T-cell (primary cell): ENCODE measurements at regions not wholly inside any gene's neighbourhood (a gene's known extent, or its start where the extent isn't known, plus 50 kb on each side); places are given as distances from the start of the nearest gene placed in this dataset.

Experiments used
- ATAC-seq, 4 experiments: fragments of 200-7000 bp in 3 of 4; fragments of 150-1000 bp in 1 of 4; cut with Tn5 transposase; replicated peaks in 1 of 4; 1 replicate in 3 of 4; 2 replicates in 1 of 4; pipeline ENCODE4 v1.10.0; 2021; ENCODE audit warnings: moderate library complexity in 3 of 4, mild to moderate bottlenecking in 2 of 4, moderate number of reproducible peaks in 1 of 4
- CTCF ChIA-PET, 2 donors: fragments of 300-600 bp; sonication (Branson Sonifier 250); formaldehyde crosslinking; loops; one replicate each; lab custom pipeline; 2022; ENCODE audit warnings: antibody characterized with exemption in 2 of 2; lab: Charles Lee
- POLR2A ChIA-PET, 2 donors: fragments of 300-600 bp; sonication (Branson Sonifier 250); formaldehyde crosslinking; loops; one replicate each; lab custom pipeline; 2022; ENCODE audit warnings: antibody characterized with exemption in 2 of 2; lab: Charles Lee
- DNase-seq, 35 experiments: peaks; one replicate each; pipeline versions ENCODE4 v3.0.0 to v3.0.0-alpha.2; 2013 to 2023
- H3K27ac ChIP-seq: one replicate; pipeline ENCODE4 v1.5.1; 2013; ENCODE audit warnings: low read length
- H3K27me3 ChIP-seq, 2 experiments: replicated peaks in 1 of 2; 1 replicate in 1 of 2; 2 replicates in 1 of 2; pipeline versions ENCODE4 v1.6.1 to v1.7.0; 2013; ENCODE audit warnings: low read length in 1 of 2, mixed read lengths in 1 of 2; ENCODE audit not compliant: control insufficient read depth in 2 of 2, insufficient read depth in 2 of 2; ENCODE audit errors: extremely low read depth in 1 of 2
- H3K36me3 ChIP-seq, 2 donors: 1 replicate in 1 of 2; 2 replicates in 1 of 2; pipeline versions ENCODE4 v1.6.1 to v1.7.0; 2013; ENCODE audit warnings: low read length in 1 of 2; ENCODE audit not compliant: control insufficient read depth in 2 of 2, insufficient read depth in 1 of 2; ENCODE audit errors: extremely low read depth in 1 of 2
- H3K4me1 ChIP-seq, 2 experiments: 1 replicate in 1 of 2; 2 replicates in 1 of 2; pipeline versions ENCODE4 v1.6.1 to v1.7.0; 2013; ENCODE audit warnings: low read length in 2 of 2, mixed read lengths in 1 of 2; ENCODE audit not compliant: insufficient read depth in 2 of 2, control insufficient read depth in 1 of 2; ENCODE audit errors: extremely low read depth in 1 of 2
- H3K4me3 ChIP-seq, 2 donors: 1 replicate in 1 of 2; 2 replicates in 1 of 2; pipeline versions ENCODE4 v1.5.1 to v1.7.0; 2013; ENCODE audit warnings: mild to moderate bottlenecking in 2 of 2, low read length in 1 of 2, moderate library complexity in 1 of 2; ENCODE audit not compliant: control insufficient read depth in 1 of 2; ENCODE audit errors: extremely low read depth in 1 of 2
- H3K9me3 ChIP-seq: 2 replicates; pipeline ENCODE4 v1.7.0; 2013
- H3K27ac Mint-ChIP-seq, 2 donors: one replicate each; pipeline ENCODE4 v1.8.0; 2020 to 2021; ENCODE audit warnings: mild to moderate bottlenecking in 2 of 2, mixed read lengths in 2 of 2
- H3K27me3 Mint-ChIP-seq, 2 donors: one replicate each; pipeline ENCODE4 v1.8.0; 2021 to 2022; ENCODE audit warnings: mixed read lengths in 2 of 2
- H3K36me3 Mint-ChIP-seq: one replicate; pipeline ENCODE4 v1.8.0; 2021; ENCODE audit warnings: mixed read lengths
- H3K4me1 Mint-ChIP-seq, 3 donors: one replicate each; pipeline ENCODE4 v1.8.0; 2020 to 2022; ENCODE audit warnings: mixed read lengths in 3 of 3, mild to moderate bottlenecking in 1 of 3
- H3K4me3 Mint-ChIP-seq, 3 donors: one replicate each; pipeline ENCODE4 v1.8.0; 2020 to 2022; ENCODE audit warnings: mild to moderate bottlenecking in 3 of 3, mixed read lengths in 3 of 3, moderate library complexity in 3 of 3
- H3K9me3 Mint-ChIP-seq, 3 donors: one replicate each; pipeline ENCODE4 v1.8.0; 2020 to 2022; ENCODE audit warnings: mixed read lengths in 3 of 3
- WGBS: methylation state at CpG from one replicate; pipeline ENCODE4 v1.1.5; 2013; ENCODE audit warnings: missing lambda C conversion rate; ENCODE audit not compliant: insufficient coverage; 5-methylcytosine and 5-hydroxymethylcytosine counted together

- Mint-ChIP-seq H3K4me3 (no peak overlapping the region), H3K36me3 (no peaks in the 10 kb centered on the region), H3K9me3 (no peaks in the 10 kb centered on the region), H3K4me1 (no peaks in the 10 kb centered on the region), H3K27ac (no peak overlapping the region), H3K27me3 (peaks cover 30 to 44% of the 10 kb centered on the region in 2 donors)
- Histone ChIP-seq H3K36me3 (no peaks in the 10 kb centered on the region), H3K4me1 (no peaks in the 10 kb centered on the region), H3K27me3 (peaks cover 0 to 6% of the 10 kb centered on the region in 2 experiments), H3K4me3 (no peak overlapping the region), H3K27ac (no peak overlapping the region), H3K9me3 (no peaks in the 10 kb centered on the region)
- no peak for DNase-seq
- CTCF ChIA-PET: no interaction called here
- POLR2A ChIA-PET: interaction anchor here in 1 of 2 donors (0.6 kb wide), 1 partner anchor 1570 kb away, joined by 3 read pairs; no protein-coding TSS in a partner anchor
- WGBS: 100% methylated on average over 1 of the region's 3 CpGs
- no peak for ATAC-seq
Observed at GRCh38 chr2:176388861-176389260, 119.6 kb downstream of the MTX2 start.

GRCh38 chr2:176390276-176391147 lies 121.3 kb downstream of the MTX2 start:
- Histone ChIP-seq H3K4me3 (no peak overlapping the region), H3K27ac (no peak overlapping the region), H3K27me3 (peaks cover 0 to 6% of the 10 kb centered on the region in 2 experiments), H3K36me3 (no peaks in the 10 kb centered on the region), H3K9me3 (no peaks in the 10 kb centered on the region), H3K4me1 (no peaks in the 10 kb centered on the region)
- no peaks in the 10 kb centered on the region for H3K4me1 Mint-ChIP-seq
- CTCF ChIA-PET: no interaction called here
- H3K27ac Mint-ChIP-seq: no peak overlapping the region
- H3K36me3 Mint-ChIP-seq: no peaks in the 10 kb centered on the region
- H3K27me3 Mint-ChIP-seq: peaks cover 28 to 41% of the 10 kb centered on the region in 2 donors
- DNase-seq (no peak), ATAC-seq (no peak)
- WGBS: 40% methylated on average over 2 of the region's 5 CpGs
- H3K9me3 Mint-ChIP-seq: no peaks in the 10 kb centered on the region
- POLR2A ChIA-PET: no interaction called here
- no peak overlapping the region for H3K4me3 Mint-ChIP-seq

GRCh38 chr2:176391148-176391419 lies 121.8 kb downstream of the MTX2 start:
- ChIA-PET CTCF (no interaction called here), POLR2A (no interaction called here)
- Mint-ChIP-seq H3K36me3 (no peaks in the 10 kb centered on the region), H3K27me3 (peaks cover 24 to 39% of the 10 kb centered on the region in 2 donors), H3K9me3 (no peaks in the 10 kb centered on the region), H3K4me3 (no peak overlapping the region), H3K4me1 (no peaks in the 10 kb centered on the region), H3K27ac (no peak overlapping the region)
- no CpG with 5 or more reads among the region's 1 CpG for WGBS
- no peak overlapping the region for H3K4me3 ChIP-seq
- peaks cover 0 to 3% of the 10 kb centered on the region in 2 experiments for H3K27me3 ChIP-seq
- no peaks in the 10 kb centered on the region for H3K36me3 ChIP-seq
- ATAC-seq (no peak), DNase-seq (no peak)
- no peaks in the 10 kb centered on the region for H3K9me3 ChIP-seq
- H3K27ac ChIP-seq: no peak overlapping the region
- no peaks in the 10 kb centered on the region for H3K4me1 ChIP-seq

GRCh38 chr2:176392249-176392648 lies 123.0 kb downstream of the MTX2 start:
- H3K4me3 Mint-ChIP-seq: no peak overlapping the region
- H3K4me1 ChIP-seq: no peaks in the 10 kb centered on the region
- H3K27ac Mint-ChIP-seq: no peak overlapping the region
- H3K27me3 Mint-ChIP-seq: peaks cover 30 to 37% of the 10 kb centered on the region in 2 donors
- POLR2A ChIA-PET: no interaction called here
- no peaks in the 10 kb centered on the region for H3K36me3 Mint-ChIP-seq
- ATAC-seq: no peak
- no peaks in the 10 kb centered on the region for H3K4me1 Mint-ChIP-seq
- DNase-seq: no peak
- CTCF ChIA-PET: interaction anchor here in 1 of 2 donors (0.6 kb wide), 1 partner anchor 16 kb away, joined by 3 read pairs; no protein-coding TSS in a partner anchor
- no peaks in the 10 kb centered on the region for H3K36me3 ChIP-seq
- 89% methylated on average over 5 of the region's 6 CpGs for WGBS
- H3K27ac ChIP-seq: no peak overlapping the region
- no peaks in the 10 kb centered on the region for H3K27me3 ChIP-seq
- H3K9me3 ChIP-seq: no peaks in the 10 kb centered on the region
- no peaks in the 10 kb centered on the region for H3K9me3 Mint-ChIP-seq
- H3K4me3 ChIP-seq: no peak overlapping the region

GRCh38 chr2:176392744-176393414 lies 123.6 kb downstream of the MTX2 start:
- ATAC-seq: no peak
- H3K27ac ChIP-seq: no peak overlapping the region
- Mint-ChIP-seq H3K4me3 (no peak overlapping the region), H3K27me3 (peaks cover 28 to 33% of the 10 kb centered on the region in 2 donors), H3K9me3 (no peaks in the 10 kb centered on the region), H3K4me1 (no peaks in the 10 kb centered on the region), H3K27ac (no peak overlapping the region), H3K36me3 (no peaks in the 10 kb centered on the region)
- H3K27me3 ChIP-seq: no peaks in the 10 kb centered on the region
- DNase-seq: no peak
- H3K4me3 ChIP-seq: no peak overlapping the region
- no peaks in the 10 kb centered on the region for H3K36me3 ChIP-seq
- H3K4me1 ChIP-seq: no peaks in the 10 kb centered on the region
- 69% methylated on average over 2 of the region's 3 CpGs for WGBS
- ChIA-PET CTCF (interaction anchor here in 1 of 2 donors (0.6 kb wide), 1 partner anchor 15 kb away, joined by 3 read pairs; no protein-coding TSS in a partner anchor), POLR2A (no interaction called here)
- H3K9me3 ChIP-seq: no peaks in the 10 kb centered on the region

GRCh38 chr2:176395273-176395854 lies 126.1 kb downstream of the MTX2 start:
- Histone ChIP-seq H3K27me3 (no peaks in the 10 kb centered on the region), H3K9me3 (no peaks in the 10 kb centered on the region), H3K36me3 (no peaks in the 10 kb centered on the region), H3K4me3 (no peak overlapping the region), H3K4me1 (no peaks in the 10 kb centered on the region), H3K27ac (no peak overlapping the region)
- Mint-ChIP-seq H3K27me3 (peaks cover 13 to 18% of the 10 kb centered on the region in 2 donors), H3K4me3 (no peak overlapping the region), H3K4me1 (no peaks in the 10 kb centered on the region), H3K36me3 (no peaks in the 10 kb centered on the region), H3K9me3 (no peaks in the 10 kb centered on the region), H3K27ac (no peak overlapping the region)
- ATAC-seq: no peak
- POLR2A ChIA-PET: no interaction called here
- 60% methylated on average over 3 of the region's 3 CpGs for WGBS
- no peak for DNase-seq
- CTCF ChIA-PET: no interaction called here
